K562 (cell line): ENCODE measurements at regions not wholly inside any gene's neighbourhood (a gene's known extent, or its start where the extent isn't known, plus 50 kb on each side); places are given as distances from the start of the nearest gene placed in this dataset.

Experiments
- ATAC-seq: fragments of 200-7000 bp; cut with Tn5 transposase; 3 replicates; pipeline ENCODE4 v1.9.1; 2020; ENCODE audit warnings: moderate library complexity
- BruUV-seq: library from RNA; stranded (reverse); fragments of 400-500 nt; replicated peaks from 2 replicates; lab custom pipeline; 2021; lab: Mats Ljungman, UMichigan
- CTCF ChIA-PET: fragments of 300-600 bp; formaldehyde crosslinking; extraction: SDS; loops from one replicate; lab custom pipeline; 2021; ENCODE audit warnings: low intra/inter-chr PET ratio; lab: Yijun Ruan, JAX
- POLR2A ChIA-PET: fragments of 300-600, 350-650 bp; sonication (Branson Sonifier 250); formaldehyde crosslinking; extraction: SDS; loops from one replicate; lab custom pipeline; 2021; ENCODE audit warnings: antibody characterized with exemption, inconsistent platforms; lab: Yijun Ruan, JAX
- DNase-seq, 4 experiments: peaks; one replicate each; pipeline versions ENCODE4 v3.0.0 to v3.0.0-alpha.2; 2011 to 2018; ENCODE audit warnings: low spot score in 3 of 4, mixed read lengths in 3 of 4; ENCODE audit errors: extremely low read depth in 1 of 4
- FAIRE-seq: peaks from 2 replicates; lab custom pipeline; 2011; peaks lifted over from hg19 to GRCh38; lab: Jason Lieb, UNC
- H2AFZ ChIP-seq: 2 replicates; pipeline ENCODE4 v1.6.0; 2011; ENCODE audit warnings: low read depth, low read length, control low read depth, inconsistent platforms
- H3K27ac ChIP-seq: fragments of 200-600 bp; 3 replicates; pipeline ENCODE4 v1.8.0; 2011; ENCODE audit warnings: low read depth, mild to moderate bottlenecking, control low read depth, inconsistent platforms, low read length, moderate library complexity, mixed read lengths; ENCODE audit errors: extremely low read depth
- H3K27me3 ChIP-seq, 2 experiments: fragments of 300-600 bp in 1 of 2; 2 replicates in 1 of 2; 3 replicates in 1 of 2; pipeline versions ENCODE4 v1.6.0 to v1.8.0; 2011; ENCODE audit warnings: inconsistent platforms in 2 of 2, low read length in 2 of 2, mild to moderate bottlenecking in 1 of 2, mixed read lengths in 1 of 2, moderate library complexity in 1 of 2; ENCODE audit not compliant: control insufficient read depth in 2 of 2, insufficient read depth in 2 of 2
- H3K36me3 ChIP-seq: fragments of 300-600 bp; 3 replicates; pipeline ENCODE4 v1.8.0; 2011; ENCODE audit warnings: mild to moderate bottlenecking, low read length, inconsistent platforms; ENCODE audit not compliant: control insufficient read depth, insufficient read depth
- H3K4me1 ChIP-seq, 2 experiments: fragments of 200-600 bp in 1 of 2; replicated peaks in 1 of 2; 2 replicates in 1 of 2; 3 replicates in 1 of 2; pipeline versions ENCODE4 v1.5.1 to v1.8.0; 2011; ENCODE audit warnings: inconsistent platforms in 2 of 2, low read length in 2 of 2, mild to moderate bottlenecking in 1 of 2, mixed read lengths in 1 of 2, moderate library complexity in 1 of 2; ENCODE audit not compliant: control insufficient read depth in 2 of 2, insufficient read depth in 2 of 2
- H3K4me2 ChIP-seq: 2 replicates; pipeline ENCODE4 v1.6.1; 2011; ENCODE audit warnings: low read length, control low read depth, inconsistent platforms, mixed read lengths; ENCODE audit not compliant: insufficient read depth
- H3K4me3 ChIP-seq: fragments of 200-600 bp; sonication (generic), shearing (Covaris generic); 2 replicates; pipeline ENCODE4 v1.5.1; 2016; ENCODE audit warnings: control low read depth, inconsistent platforms
- H3K79me2 ChIP-seq: fragments of 200-600 bp; 3 replicates; pipeline ENCODE4 v1.8.0; 2011; ENCODE audit warnings: low read length, inconsistent platforms; ENCODE audit not compliant: control insufficient read depth, insufficient read depth
- H3K9ac ChIP-seq, 2 experiments: 2 replicates each; pipeline versions ENCODE4 v1.6.0 to v1.6.1; 2011; ENCODE audit warnings: low read depth in 2 of 2, low read length in 2 of 2, control low read depth in 1 of 2, inconsistent platforms in 1 of 2, mild to moderate bottlenecking in 1 of 2, mixed read lengths in 1 of 2; ENCODE audit not compliant: insufficient read depth in 1 of 2
- H3K9me1 ChIP-seq: one replicate; pipeline ENCODE4 v1.6.0; 2011; ENCODE audit warnings: inconsistent platforms, mild to moderate bottlenecking, low read length, moderate library complexity; ENCODE audit not compliant: control insufficient read depth, insufficient read depth
- H3K9me3 ChIP-seq: replicated peaks from 2 replicates; pipeline ENCODE4 v1.5.1; 2011; ENCODE audit warnings: low read depth, low read length, inconsistent platforms; ENCODE audit not compliant: control insufficient read depth, insufficient read depth
- H4K20me1 ChIP-seq: replicated peaks from 2 replicates; pipeline ENCODE4 v1.6.1; 2011; ENCODE audit warnings: low read length, inconsistent platforms, mixed read lengths; ENCODE audit not compliant: control insufficient read depth, insufficient read depth
- CTCF ChIP-seq, 3 experiments: IDR thresholded peaks in 2 of 3; conservative IDR thresholded peaks in 1 of 3; 2 replicates each; pipeline ENCODE4 v1.5.1; 2011 to 2012; ENCODE audit warnings: low read length in 3 of 3, mild to moderate bottlenecking in 3 of 3, control low read depth in 2 of 3, improper control_type of control experiment in 1 of 3, inconsistent platforms in 1 of 3, low read depth in 1 of 3, mixed read lengths in 1 of 3, moderate library complexity in 1 of 3; ENCODE audit not compliant: insufficient read depth in 2 of 3
- ERF ChIP-seq: fragments of 450-650 bp; formaldehyde crosslinking; IDR thresholded peaks from 2 replicates; pipeline ENCODE4 v1.4.0; 2020; ENCODE audit warnings: mild to moderate bottlenecking, mixed read lengths
- GMEB1 ChIP-seq: fragments of 250-450 bp; sonication (Bioruptor Pico); IDR thresholded peaks from 2 replicates; pipeline ENCODE4 v1.4.0; 2020; ENCODE audit warnings: mild to moderate bottlenecking
- HDAC1 ChIP-seq, 2 experiments: fragments of 450-650 bp; IDR thresholded peaks; 2 replicates each; pipeline ENCODE4 v1.6.1; 2016 to 2017; ENCODE audit warnings: inconsistent platforms in 1 of 2, mild to moderate bottlenecking in 1 of 2, moderate library complexity in 1 of 2
- ZNF24 ChIP-seq: fragments of 450-650 bp; IDR thresholded peaks from 2 replicates; pipeline ENCODE4 v1.6.1; 2016
- ZNF3 ChIP-seq: fragments of 250-450 bp; sonication (Bioruptor Pico); IDR thresholded peaks from 2 replicates; pipeline ENCODE4 v1.5.0; 2021; ENCODE audit warnings: mild to moderate bottlenecking, moderate library complexity
- ZNF436 ChIP-seq: fragments of 250-450, 450-650 bp; sonication (Bioruptor Pico); formaldehyde crosslinking; IDR thresholded peaks from 2 replicates; pipeline ENCODE4 v1.7.0; 2020; ENCODE audit warnings: mild to moderate bottlenecking
- WGBS: fragments of 100-300 bp; shearing (Covaris generic); methylation state at CpG from one replicate; pipeline ENCODE4 v1.1.6; 2016; ENCODE audit warnings: low coverage, mixed read lengths; ENCODE audit not compliant: insufficient coverage; ENCODE audit errors: missing lambda C conversion rate; 5-methylcytosine and 5-hydroxymethylcytosine counted together
- in situ Hi-C: fragments of 300-500 bp; cut with MboI; formaldehyde crosslinking; loops from 4 replicates; pipeline ENCODE4 v1.15.0; 2018; ENCODE audit warnings: inconsistent platforms, mixed read lengths
- intact Hi-C: fragments of 100-400 bp; cut with micrococcal nuclease; formaldehyde crosslinking; loops from 2 replicates; pipeline ENCODE4 v1.14.2; 2022

GRCh38 chr4:137455647-137456321, 76.5 kb downstream of the PCDH18 start:
- no peaks in the 10 kb centered on the region for H3K9me3 ChIP-seq
- DNase-seq (no peak), FAIRE-seq (no peak), ATAC-seq (no peak)
- no peaks in the 10 kb centered on the region for H3K27me3 ChIP-seq
- TF ChIP-seq ZNF3, result no peak
- TF ChIP-seq HDAC1 (IDR thresholded peaks at IDR 0.05), result no peak
- no peak for TF ChIP-seq ZNF24
- no peak for TF ChIP-seq GMEB1 (CRISPR knock-in tag)
- no peak for TF ChIP-seq CTCF (IDR thresholded peaks at IDR 0.05 in 2 of 3, conservative IDR thresholded peaks at IDR 0.05 in 1 of 3; ENCODE audit: insufficient read depth in 2 of 3, low read depth in 1 of 3, low read length in 3 of 3)
- TF ChIP-seq ZNF436, result no peak
- TF ChIP-seq ERF (CRISPR knock-in tag), result no peak
- 0% methylated on average over 5 of the region's 5 CpGs for WGBS
- no peak overlapping the region for H3K9ac ChIP-seq
- H3K4me3 ChIP-seq, result no peak overlapping the region
- no peaks in the 10 kb centered on the region for H3K36me3 ChIP-seq
- CTCF ChIA-PET, result no interaction called here
- H2AFZ ChIP-seq, result no peak overlapping the region
- H3K9me1 ChIP-seq, result no peaks in the 10 kb centered on the region
- no TSS peak for BruUV-seq
- H4K20me1 ChIP-seq, result no peaks in the 10 kb centered on the region
- no peaks in the 10 kb centered on the region for H3K4me1 ChIP-seq
- no peak overlapping the region for H3K27ac ChIP-seq
- H3K79me2 ChIP-seq, result no peaks in the 10 kb centered on the region
- in situ Hi-C loops (no loop called here), intact Hi-C loops (no loop called here)
- no peak overlapping the region for H3K4me2 ChIP-seq
- POLR2A ChIA-PET, result no interaction called here
